ENCODE measurements at regions not wholly inside any gene's neighbourhood (a gene's known extent, or its start where the extent isn't known, plus 50 kb on each side); places are given as distances from the start of the nearest gene placed in this dataset.

DNA sequence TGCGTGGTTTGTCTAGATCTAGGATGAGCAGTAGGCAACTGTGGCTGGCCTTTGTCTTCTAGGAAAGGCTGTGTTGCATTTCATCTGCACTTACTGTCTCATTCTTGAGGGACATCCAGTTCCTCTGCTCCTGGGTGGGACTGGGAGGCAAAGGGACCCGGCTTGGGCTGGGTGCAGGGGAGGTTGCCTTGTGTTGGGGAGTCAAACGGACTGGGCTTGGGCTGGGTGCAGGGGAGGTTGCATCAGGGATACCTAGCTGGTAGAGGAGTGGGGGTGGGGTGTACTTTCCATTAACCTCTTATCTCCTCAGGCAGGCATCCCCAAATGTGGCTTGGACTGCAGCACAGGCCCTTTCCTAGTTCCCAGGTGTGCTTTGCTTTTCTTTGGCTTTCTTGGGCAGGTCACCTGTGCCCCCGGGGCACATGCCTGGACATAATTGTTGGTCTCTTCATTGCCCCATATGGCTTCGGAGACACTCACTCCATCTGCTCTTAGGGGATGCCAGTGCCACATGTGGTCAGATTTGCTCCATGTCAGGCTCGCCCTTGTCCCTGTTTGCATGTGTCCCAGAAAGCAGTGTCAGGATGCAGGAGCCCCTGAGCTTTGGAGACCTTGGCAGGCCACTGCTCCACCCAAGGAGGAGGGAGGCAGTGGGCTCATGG is 1682.9 kb downstream of the TP53TG3F start:
- H3K27ac ChIP-seq (ENCODE audit: extremely low read depth, low read depth, low read length): no peak overlapping the region
- TF ChIP-seq ZNF670 (tag by site-specific recombination; IDR thresholded peaks at IDR 0.05; ENCODE audit: low read depth) (no peak), ZNF776 (tag by site-specific recombination; IDR thresholded peaks at IDR 0.05; ENCODE audit: borderline replicate concordance) (no peak), ZNF558 (tag by site-specific recombination; IDR thresholded peaks at IDR 0.05) (no peak), ZEB2 (tag by site-specific recombination; IDR thresholded peaks at IDR 0.05) (no peak), FEZF1 (tag by site-specific recombination; IDR thresholded peaks at IDR 0.05) (no peak)
- no peaks in the 10 kb centered on the region for H3K36me3 ChIP-seq (ENCODE audit: control insufficient read depth in 2 of 2, insufficient read depth in 1 of 2, low read length in 2 of 2)
- POLR2A ChIA-PET: no interaction called here
- H3K4me3 ChIP-seq (ENCODE audit: low read depth, low read length): no peak overlapping the region
- H3K4me1 ChIP-seq (ENCODE audit: control insufficient read depth, insufficient read depth, low read length): no peaks in the 10 kb centered on the region
- CTCF ChIA-PET: interaction anchor here (0.7 kb wide), 1 partner anchor 32 kb away, joined by 3 read pairs; no protein-coding TSS in a partner anchor
- no peaks in the 10 kb centered on the region for H3K9me3 ChIP-seq (ENCODE audit: control insufficient read depth, insufficient read depth, low read depth, low read length)

DNA sequence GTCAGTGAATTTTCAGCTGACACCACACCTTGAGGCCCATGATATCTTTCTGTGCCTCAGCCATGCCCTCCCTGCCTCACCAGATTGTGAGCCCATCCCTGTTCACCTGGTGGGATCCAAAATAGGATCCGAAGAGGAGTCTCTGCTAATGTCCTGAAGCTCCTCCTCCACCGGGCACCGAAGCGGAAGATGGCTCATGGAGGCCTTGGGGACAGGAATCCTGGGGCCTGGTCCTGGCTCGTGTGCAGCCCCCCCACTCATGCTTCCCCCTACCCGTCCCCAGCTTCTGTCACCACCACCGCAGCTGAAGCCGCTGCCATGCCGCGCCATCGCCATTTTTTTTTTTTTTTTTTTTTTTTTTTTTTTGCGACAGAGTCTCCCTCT is 1683.4 kb downstream of the TP53TG3F start:
- no peaks in the 10 kb centered on the region for H3K4me1 ChIP-seq (ENCODE audit: control insufficient read depth, insufficient read depth, low read length)
- H3K9me3 ChIP-seq (ENCODE audit: control insufficient read depth, insufficient read depth, low read depth, low read length): no peaks in the 10 kb centered on the region
- H3K36me3 ChIP-seq (ENCODE audit: control insufficient read depth in 2 of 2, insufficient read depth in 1 of 2, low read length in 2 of 2): no peaks in the 10 kb centered on the region
- no peak overlapping the region for H3K27ac ChIP-seq (ENCODE audit: extremely low read depth, low read depth, low read length)
- no peak for TF ChIP-seq ZNF37A (tag by site-specific recombination; IDR thresholded peaks at IDR 0.05)
- no peak for TF ChIP-seq MYNN (tag by site-specific recombination; IDR thresholded peaks at IDR 0.05; ENCODE audit: borderline replicate concordance)
- TF ChIP-seq ZNF600 (tag by site-specific recombination; IDR thresholded peaks at IDR 0.05): no peak
- TF ChIP-seq ZNF426 (tag by site-specific recombination; IDR thresholded peaks at IDR 0.05): no peak
- no peak for TF ChIP-seq ZNF514 (tag by site-specific recombination; IDR thresholded peaks at IDR 0.05)
- no peak for TF ChIP-seq ZNF777 (tag by site-specific recombination; IDR thresholded peaks at IDR 0.05; ENCODE audit: borderline replicate concordance)
- no peak for TF ChIP-seq ZBTB17 (tag by site-specific recombination; IDR thresholded peaks at IDR 0.05)
- no peak for TF ChIP-seq PRDM1 (tag by site-specific recombination; IDR thresholded peaks at IDR 0.05)
- no peak for TF ChIP-seq ZIC2 (tag by site-specific recombination; IDR thresholded peaks at IDR 0.05)
- no peak for TF ChIP-seq KLF8 (tag by site-specific recombination; IDR thresholded peaks at IDR 0.05)
- TF ChIP-seq GFI1B (tag by site-specific recombination; IDR thresholded peaks at IDR 0.05): no peak
- TF ChIP-seq ZNF626 (tag by site-specific recombination; IDR thresholded peaks at IDR 0.05): no peak
- no peak for TF ChIP-seq ZNF416 (tag by site-specific recombination; IDR thresholded peaks at IDR 0.05)
- H3K4me3 ChIP-seq (ENCODE audit: low read depth, low read length): no peak overlapping the region
- ChIA-PET CTCF (no interaction called here), POLR2A (no interaction called here)

DNA sequence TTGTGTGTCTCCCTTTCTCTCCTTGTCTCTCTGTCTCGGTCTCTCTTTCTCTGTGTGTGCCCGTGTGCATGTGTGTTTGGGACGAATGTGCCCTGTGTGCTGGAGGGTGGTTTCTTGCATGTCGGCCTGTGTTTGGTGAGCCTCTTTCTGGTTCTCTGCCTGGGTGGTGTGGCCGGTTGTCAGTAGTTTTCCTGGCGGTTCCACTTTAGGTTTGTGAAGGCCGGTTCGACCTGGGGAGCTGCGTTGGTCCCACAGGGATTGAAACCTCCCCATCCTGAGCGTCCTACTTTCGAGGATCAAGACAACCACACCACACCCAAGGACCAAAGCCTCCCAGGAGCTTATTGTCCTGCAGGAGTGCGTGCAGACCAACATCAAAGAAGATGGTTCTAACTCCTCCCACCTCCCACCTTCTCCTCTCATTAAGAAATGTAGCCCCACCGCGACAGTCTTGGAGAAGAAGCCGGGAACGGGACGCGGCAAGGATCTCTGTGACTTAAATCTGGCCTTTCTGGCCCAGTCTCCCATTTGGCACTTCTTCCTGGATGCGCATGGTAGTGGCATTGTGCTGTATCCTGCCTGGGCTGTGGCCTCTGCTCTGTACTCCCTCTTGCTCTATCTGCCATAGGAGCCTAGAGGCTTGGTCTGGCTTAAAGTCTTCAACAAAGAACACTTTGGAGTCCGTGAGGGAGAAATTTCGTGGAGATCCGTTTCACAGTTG is 1685.0 kb downstream of the TP53TG3F start:
- Histone ChIP-seq H3K9me3 (ENCODE audit: control insufficient read depth, insufficient read depth, low read depth, low read length) (no peaks in the 10 kb centered on the region), H3K36me3 (ENCODE audit: control insufficient read depth in 2 of 2, insufficient read depth in 1 of 2, low read length in 2 of 2) (no peaks in the 10 kb centered on the region), H3K27ac (ENCODE audit: extremely low read depth, low read depth, low read length) (no peak overlapping the region), H3K4me3 (ENCODE audit: low read depth, low read length) (no peak overlapping the region), H3K4me1 (ENCODE audit: control insufficient read depth, insufficient read depth, low read length) (no peaks in the 10 kb centered on the region)
- TF ChIP-seq ZNF610 (tag by site-specific recombination; IDR thresholded peaks at IDR 0.05; ENCODE audit: borderline replicate concordance): no peak
- TF ChIP-seq GLIS1 (tag by site-specific recombination; IDR thresholded peaks at IDR 0.05): no peak
- TF ChIP-seq ZNF341 (tag by site-specific recombination; IDR thresholded peaks at IDR 0.05; ENCODE audit: low read depth): no peak
- no peak for TF ChIP-seq ZNF202 (tag by site-specific recombination; IDR thresholded peaks at IDR 0.05; ENCODE audit: borderline replicate concordance)
- no peak for TF ChIP-seq ZNF23 (tag by site-specific recombination; IDR thresholded peaks at IDR 0.05; ENCODE audit: borderline replicate concordance)
- TF ChIP-seq ZNF132 (tag by site-specific recombination; IDR thresholded peaks at IDR 0.05; ENCODE audit: borderline replicate concordance): no peak
- CTCF ChIA-PET: no interaction called here
- POLR2A ChIA-PET: no interaction called here
